LHCN-M2 (cell line): ENCODE measurements at regions not wholly inside any gene's neighbourhood (a gene's known extent, or its start where the extent isn't known, plus 50 kb on each side); places are given as distances from the start of the nearest gene placed in this dataset.
"Not testable (repeated sequence)": the region's sequence is repeated elsewhere in the genome, so short reads cannot be mapped to it uniquely, and the experiment has no call there.

Experiments
- DNase-seq: peaks from one replicate; pipeline ENCODE4 v3.0.0-alpha.2; 2012; ENCODE audit warnings: low read depth

DNA sequence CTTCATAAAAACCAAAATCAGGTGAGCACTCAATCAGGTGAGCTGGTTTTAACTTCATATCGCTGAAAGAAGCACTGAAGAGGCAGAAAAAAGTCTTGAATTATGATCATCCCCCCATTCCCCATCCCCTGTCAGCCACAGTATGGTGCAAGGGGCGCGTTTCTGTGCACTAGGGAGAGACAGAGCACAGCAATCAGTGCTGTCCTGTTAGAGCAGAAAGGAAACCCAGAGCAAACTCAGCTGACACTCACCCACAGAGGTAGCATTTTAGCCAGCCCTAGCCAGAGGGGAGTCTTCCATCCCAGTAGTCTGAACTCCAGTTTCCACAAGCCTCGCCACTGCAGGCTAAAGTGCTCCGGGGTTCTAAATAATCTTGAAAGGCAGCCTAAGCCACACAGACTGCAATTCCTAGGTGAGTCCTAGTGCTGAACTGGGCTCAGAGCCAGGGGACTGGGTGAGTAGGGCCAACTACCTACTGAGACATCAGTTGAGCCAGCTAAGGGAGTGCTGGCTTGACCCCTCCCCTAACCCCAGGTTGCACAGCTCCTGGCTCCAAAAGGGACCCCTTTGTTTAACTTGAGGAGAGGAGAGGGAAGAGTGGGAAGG, 1352.6 kb upstream of the GJE1 start:
- no peak for DNase-seq

DNA sequence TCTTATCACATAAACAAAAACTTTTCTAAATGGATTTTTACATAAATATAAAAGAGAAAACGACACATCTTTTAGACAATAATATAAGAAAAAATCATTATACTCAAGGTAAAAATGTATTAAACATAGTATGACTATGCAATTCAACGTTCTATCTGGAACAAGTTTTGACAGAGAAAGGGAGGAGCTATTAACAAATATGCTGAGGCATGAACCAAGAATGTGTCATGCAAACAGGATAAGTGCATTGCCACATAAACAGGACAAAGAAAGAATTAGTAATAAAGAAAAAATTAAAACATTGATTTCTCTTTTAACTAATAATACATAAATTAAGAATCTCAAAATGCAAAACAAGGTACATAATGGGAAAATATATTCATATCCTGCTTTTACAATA, 1353.4 kb upstream of the GJE1 start:
- no peak for DNase-seq

DNA sequence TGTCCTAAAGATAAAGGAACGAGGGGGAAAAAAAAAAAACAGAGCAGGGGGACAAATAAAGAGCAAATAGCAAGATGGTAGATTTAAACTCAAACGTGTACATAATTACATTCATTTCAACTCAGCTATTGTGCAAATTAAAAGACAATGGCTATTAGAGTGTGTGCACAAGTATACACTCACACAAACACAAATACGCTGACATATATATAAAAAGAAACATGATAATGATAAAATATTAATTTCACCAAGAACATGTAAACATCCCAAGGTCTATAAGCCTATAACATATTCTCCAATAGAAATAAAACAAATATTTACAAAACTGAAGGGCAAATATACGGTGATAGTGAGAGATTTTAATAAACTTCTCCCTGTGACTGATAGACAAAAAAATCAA, 1354.9 kb upstream of the GJE1 start:
- DNase-seq, result no peak

DNA sequence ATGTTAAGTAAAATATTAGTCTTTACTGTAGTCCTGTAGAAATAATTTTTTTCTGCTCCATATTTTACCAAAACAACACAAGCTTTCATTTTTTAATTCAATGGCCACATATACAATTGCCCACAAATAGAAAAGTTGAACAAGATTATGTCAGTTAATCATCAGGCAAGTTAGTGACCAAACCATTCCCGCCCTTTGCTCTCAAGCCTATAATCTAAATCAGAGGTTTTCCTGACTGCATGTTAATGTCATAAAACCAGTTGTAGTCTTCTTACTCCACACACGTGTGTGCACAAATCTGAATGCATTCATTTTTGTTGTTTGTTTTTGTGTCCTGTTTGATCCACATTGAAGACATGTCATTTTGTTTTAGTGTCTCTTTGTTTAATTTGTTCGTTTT, 1357.7 kb upstream of the GJE1 start:
- no peak for DNase-seq

DNA sequence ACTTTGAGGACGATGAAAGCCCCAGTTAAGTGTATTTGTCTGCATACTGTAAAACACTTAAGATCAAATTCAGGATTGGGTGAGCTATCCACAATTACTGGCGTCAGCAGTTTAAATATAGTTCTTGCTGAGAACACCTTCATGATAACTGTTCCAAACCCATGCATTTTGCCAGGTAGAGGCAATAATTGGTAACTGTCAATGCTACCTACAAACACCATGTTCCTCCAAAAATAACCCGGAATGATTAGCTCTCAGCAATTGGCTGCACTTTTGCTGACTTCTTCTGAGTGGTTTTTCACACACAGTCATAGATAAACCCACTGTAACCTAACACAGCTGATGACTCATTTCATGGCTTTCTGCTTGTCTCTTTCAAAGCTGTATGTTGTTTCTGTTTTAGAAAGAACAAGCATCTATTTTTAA, 1358.6 kb upstream of the GJE1 start:
- DNase-seq, result peak; percentile 87

DNA sequence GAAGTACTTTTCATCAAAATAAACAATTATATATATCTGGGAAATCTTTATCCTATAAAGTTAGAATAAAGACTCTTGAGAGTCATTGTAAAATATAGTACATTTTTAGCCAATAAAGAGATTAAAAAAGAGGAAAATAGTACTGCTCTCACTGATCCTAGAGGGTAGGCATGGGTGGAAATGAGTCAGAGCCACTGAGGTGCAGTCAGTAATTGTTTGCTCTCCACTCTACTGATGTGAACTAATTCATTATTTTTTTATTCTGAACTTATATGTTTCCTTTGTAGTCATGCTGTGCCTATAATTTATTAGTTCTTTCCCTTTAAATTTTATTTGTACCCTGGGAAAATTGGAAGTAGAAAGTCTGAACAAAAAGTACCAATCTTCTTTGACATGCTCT, 1359.4 kb upstream of the GJE1 start:
- no peak for DNase-seq

DNA sequence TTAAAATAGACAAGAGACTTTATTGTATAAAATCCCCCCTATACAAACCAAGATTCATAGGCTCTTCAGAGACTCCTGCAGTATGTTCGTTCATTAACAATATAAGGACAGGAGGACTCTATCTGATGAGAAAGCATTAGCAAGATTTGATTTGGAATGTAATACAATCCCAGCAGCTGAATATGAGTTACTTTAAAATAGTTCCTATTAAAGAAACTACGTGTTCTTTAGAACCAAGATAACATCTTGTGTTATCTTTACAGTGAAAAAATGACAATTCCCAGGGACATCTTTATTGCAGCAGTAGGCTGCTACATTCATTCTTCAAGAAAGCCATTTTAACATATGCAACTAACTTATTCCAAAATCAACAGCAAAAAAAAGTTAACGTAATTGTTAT, 1360.1 kb upstream of the GJE1 start:
- DNase-seq, result no peak

DNA sequence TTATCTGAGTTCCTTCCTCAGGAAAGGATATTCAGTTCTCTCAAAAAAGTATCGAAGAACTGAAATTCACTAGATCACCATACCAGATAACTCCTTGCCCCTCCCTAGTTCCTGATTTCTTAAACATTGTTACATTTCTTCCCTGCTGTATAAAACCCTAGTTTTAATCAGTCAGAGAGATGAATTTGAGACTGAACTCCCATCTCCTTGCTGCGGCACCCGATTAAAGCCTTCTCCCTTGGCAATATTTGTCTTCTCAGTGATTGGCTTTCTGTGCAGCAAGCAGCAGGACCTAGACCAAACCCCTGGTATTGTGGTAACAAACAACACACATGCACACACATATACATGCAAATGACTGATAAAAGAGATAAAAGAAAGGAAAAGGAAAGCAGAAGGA, 1364.6 kb upstream of the GJE1 start:
- no peak for DNase-seq

DNA sequence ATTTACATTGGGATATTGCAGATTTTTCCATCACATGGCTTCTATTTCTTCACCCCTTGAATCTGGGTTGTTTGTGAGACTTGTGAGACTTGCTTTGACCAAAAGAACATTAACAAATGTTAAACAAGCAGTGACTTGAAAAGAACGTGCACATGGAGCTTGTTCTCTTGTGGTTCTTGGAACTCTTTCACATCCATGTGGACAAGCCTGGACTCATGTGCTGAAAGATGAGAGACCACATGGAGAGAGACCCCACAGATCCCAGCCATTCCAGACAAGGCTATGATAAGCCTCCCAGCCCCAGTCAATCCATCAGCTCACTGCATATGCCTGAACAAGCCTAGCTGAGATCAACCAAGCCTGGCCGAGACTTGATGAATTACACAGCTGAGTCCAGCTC, 1365.7 kb upstream of the GJE1 start:
- no peak for DNase-seq

DNA sequence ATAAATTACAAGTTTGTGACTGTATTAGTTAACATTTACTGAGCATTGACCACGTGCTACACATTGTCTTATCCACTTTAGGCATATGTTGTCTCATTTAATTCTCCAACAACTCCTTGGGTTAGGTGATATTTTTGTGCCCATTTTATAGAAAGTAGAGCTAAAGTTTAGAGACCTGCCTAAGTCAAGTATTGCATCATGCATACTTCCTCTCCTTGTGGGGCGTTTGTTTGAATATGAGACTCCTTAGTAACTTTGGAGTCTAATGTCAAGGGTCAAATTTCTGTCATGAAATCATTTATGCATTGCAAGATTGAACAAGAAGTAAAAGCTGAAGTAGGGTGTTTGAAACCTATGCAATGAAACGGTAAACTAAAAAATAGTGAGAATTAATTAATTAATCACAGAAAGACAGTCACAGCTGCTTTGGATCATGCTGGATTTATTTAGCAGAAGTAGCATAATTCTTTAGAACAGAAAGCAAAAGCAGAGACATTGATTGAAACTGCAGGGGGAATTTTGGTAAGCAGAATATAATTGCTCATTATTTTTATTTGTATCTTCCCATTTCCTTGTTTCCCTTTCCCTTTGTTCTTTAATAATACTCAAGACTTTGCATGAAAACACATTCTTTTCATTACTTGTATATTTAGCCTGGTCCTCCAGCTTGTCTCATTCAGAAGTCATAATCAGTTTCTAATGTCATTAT, 1374.4 kb upstream of the GJE1 start:
- DNase-seq, result peak; percentile 10

DNA sequence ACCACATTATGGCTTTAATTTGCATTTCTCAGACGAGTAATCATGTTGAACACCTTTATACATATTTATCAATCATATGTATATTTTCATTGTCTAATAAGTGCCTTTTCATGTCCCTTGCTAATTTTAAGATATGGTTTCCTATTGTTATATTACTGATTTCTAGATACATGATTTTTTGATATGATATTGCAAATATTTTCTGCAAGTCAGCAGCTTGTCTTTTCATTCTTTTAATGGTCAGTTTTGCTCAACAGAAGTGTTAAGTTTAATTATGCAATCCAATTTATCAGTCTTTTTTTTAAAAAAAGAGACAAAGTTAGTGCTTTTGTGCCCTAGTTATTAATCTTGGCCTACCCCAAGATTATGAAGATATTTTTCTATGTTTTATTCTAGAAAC, 1377.8 kb upstream of the CITED2 start:
- DNase-seq, result no peak

DNA sequence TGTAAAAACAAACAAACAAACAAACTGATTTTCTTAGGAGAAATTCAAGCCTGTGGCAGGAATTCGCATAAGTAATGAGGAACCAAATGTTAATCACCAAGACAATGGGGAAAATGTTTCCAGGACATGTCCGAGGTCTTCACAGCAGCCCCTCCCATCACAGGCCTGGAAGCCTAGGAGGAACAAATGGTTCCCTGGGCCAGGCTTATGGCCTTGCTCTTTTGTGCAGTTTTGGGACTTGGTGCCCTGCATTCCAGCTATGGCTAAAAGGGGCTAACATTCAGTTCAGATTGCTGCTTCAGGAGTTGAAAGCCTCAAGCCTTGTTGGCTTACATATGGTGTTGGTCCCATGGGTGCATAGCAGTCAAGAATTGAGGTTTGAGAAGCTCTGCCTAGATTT, 1372.7 kb upstream of the CITED2 start:
- DNase-seq, result no peak

DNA sequence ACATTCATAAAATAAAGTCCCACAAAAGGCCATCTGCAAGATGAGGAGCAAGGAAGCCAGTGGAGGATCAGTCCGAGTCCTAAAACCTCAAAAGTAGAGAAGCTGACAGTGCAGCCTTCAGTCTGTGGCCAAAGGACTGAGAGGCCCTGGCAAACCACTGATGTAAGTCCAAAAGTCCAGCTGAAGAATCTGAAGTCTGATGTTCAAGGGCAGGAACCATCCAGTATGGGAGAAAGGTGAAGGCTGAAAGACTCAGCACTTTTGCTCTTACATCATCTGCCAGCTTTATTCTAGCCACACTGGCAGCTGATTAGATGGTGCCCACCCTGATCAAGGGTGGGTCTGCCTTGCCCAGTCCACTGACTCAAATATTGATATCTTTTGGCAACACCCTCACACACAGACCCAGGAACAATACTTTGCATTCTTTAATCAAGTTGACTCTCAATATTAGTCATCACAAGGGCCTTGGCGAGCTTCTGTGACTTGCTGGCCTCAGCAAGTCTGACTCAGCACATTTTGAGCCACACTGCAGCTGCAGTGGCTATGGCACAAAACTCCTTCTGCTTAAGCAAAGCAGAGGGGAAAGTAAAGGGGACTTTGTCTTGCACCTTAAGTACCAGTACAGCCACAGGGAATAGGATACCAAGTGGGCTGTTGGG, 1370.3 kb upstream of the CITED2 start:
- DNase-seq, result peak; percentile 26

DNA sequence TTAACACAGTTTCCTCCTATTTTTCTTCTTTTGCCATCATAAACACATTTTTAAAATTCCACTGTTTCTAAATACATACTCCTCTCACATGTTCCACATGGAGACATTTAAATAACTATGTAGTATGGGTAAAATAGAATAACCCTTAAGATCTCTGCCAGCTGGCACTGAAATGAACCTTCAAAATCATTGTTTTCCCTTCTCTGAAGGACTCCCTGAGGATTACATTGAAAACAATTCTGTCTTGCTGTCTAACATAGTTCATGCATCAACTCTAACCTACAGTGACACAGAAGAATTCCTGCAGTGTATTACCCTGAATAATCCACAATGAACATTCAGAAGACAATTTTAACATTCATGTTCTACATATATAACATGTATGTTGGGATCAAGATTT, 1361.8 kb upstream of the CITED2 start:
- peak; percentile 5 for DNase-seq

DNA sequence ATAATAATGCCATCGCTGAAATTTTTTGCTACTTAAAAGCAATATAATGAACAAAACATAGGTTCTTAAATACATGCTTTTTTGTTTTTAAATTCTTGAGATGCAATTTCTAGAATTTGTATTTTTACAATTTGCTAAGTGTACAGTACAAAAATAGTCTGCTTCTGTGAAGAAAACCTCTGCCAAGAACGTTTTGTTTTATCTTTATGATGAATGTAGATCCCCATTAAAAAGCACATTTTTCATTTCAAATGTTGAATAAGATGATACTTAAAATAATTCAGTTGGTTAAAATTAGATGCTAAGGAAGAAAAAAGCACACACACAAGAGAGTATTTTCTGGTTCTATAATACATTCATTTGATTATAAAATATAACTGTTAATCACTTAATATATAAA, 1358.5 kb upstream of the CITED2 start:
- no peak for DNase-seq

DNA sequence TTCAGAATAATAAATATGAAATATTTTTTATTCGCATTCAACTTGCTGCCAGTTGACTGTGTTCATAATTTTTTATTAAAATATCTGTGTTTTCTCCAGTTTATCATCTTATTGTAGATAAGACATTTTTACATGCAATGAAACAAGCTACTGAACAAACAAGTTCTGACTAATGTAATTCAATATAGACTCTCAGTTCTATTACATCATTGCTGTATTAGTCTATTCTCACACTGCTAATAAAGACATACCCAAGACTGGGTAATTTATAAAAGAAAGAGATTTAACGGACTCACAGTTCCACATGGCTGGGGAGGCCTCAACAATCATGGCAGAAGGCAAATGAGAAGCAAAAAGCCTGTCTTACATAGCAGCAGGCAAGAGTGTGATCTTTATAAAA, 1357.7 kb upstream of the CITED2 start:
- DNase-seq, result peak; percentile 21

DNA sequence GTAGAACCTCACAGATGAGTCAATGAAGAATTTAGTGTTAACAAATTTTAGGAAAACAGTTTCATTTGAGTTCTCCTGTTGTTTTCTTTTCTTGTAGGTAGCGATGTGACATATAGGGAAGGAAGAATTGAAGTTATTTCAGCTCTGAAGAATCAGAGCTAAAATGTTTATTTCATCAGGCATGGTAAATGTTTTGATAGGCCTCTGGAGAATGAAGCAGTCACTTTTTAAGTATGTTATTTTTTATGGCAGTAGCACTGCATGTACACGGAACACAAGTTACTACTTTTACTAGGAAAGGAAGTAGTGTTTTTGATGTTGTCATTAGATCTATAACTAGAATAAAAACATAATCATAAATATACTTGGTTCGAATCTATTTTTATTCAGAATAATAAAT, 1357.3 kb upstream of the CITED2 start:
- no peak for DNase-seq

DNA sequence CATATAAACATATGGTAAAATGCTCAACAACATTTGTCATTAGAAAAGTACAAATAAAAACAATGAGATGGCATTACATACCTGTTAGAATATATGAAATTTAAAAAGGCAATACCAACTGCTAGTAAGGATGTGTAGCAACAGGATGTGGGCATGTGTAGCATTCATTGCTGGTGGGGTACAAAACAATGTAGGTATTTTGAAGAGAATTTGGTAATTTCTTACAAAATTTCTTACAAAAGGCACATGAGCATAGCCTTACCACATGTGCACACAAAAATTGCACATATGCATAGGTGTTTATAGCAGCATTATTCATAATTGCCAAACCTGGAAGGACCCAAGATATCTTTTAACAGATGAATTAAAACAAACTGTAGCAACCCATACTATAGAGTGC, 1355.1 kb upstream of the CITED2 start:
- no peak for DNase-seq

DNA sequence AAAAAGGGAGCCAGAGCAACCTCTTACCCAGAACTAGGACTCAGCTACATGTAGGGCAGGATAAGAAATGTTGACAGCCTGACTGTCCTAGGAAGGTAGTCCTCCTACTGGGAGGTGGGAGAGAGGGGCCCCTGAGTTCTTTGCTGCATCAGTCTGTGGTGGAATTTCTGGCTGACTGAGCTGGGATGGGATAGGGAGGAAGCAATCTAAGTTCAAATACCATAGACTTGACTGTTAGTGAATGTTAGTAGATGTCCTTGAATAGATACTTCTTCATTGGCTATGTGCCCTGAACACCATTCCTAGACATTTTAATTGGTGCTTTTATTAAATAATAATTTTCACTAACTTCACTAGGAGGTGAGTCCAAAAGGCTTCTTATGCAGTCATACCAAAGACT, 1343.6 kb upstream of the CITED2 start:
- DNase-seq, result no peak

DNA sequence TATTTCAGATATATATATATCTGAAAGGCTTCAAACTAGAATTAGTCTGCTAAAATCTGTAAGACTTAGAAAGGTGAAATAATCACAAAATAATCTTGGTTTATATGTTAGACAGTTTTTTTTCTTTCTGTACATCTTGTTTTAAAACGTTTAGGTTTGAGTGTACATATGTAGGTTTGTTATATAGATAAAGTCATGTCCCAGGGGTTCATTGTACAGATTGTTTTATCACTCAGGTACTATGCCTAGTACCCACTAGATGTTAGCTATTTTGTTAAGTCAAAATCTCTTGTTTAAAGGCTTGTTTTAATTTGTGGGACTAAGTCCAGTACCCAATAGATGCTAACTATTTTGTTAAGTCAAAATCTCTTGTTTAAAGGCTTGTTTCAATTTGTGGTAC, 1339.0 kb upstream of the CITED2 start:
- DNase-seq, result no peak

DNA sequence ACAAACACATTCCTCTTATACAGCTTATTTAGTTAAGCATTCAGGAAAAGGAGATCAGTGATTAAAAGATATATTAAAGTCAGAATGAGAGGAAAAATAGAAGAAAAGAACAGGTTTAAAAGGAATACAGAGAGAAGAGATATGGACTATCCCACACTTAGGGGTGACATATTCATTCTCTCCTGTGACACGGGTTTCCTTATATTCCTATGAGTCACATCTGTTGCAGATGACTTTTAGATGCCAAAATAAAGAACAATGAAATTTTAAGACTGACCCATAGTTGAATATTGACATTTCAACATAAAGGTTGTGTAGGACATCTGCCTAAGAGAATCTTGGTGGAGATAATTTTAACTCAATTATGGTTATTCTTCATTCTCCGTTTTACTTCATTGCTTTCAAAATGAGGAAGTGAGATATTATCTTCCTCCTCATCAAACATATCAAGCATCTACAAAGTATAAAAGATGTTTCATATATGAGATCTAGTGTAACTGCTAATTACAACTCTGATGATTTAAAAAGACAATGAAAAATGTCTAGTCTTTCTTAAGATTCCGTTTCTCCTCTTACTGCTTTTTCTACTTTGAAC, 1336.7 kb upstream of the CITED2 start:
- DNase-seq, result no peak

DNA sequence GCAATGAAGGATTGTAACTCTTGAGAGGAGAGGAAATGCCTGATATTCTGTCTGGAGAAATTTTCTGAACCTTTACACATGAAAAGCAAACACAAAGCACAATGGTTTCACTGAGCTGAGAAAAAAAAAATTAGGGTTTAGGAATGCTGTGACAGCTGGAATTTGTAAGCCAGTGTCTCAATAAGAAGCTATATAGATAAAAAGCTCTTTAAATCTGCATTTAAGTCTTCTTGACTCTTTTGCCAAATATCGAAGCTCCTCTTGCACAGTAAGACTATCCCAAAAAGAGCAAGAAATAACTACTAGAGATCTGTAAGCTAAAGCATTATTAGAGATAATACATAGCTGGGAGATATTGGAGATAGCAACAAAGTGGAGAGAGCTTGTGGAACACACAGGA, 1334.0 kb upstream of the CITED2 start:
- DNase-seq, result no peak

DNA sequence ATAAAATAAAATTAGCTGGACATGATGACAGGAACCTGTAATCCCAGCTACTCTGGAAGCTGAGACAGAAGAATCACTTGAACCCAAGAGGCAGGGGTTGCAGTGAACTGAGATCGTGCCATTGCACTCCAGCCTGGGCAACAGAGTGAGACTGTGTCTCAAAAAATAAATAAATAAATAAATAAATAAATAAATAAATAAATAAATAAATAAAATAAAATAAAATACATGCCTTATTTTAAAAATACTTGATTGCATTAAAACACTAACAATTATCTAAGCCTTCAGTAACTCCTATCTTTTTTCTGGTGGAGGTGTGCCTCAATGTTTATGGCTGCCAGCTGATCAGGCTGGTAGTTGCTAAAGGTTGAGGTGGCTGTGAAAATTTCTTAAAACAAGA, 1329.6 kb upstream of the CITED2 start:
- not testable (repeated sequence) for DNase-seq
